ENCODE measurements at regions not wholly inside any gene's neighbourhood (a gene's known extent, or its start where the extent isn't known, plus 50 kb on each side); places are given as distances from the start of the nearest gene placed in this dataset.

GRCh38 chr14:85400678-85401077 lies 129.3 kb upstream of the FLRT2 start:
- Histone ChIP-seq H3K27ac (no peak overlapping the region), H3K9me3 (no peaks in the 10 kb centered on the region), H3K4me1 (no peaks in the 10 kb centered on the region), H3K36me3 (no peaks in the 10 kb centered on the region), H3K4me3 (no peak overlapping the region), H3K27me3 (no peaks in the 10 kb centered on the region)
- TF ChIP-seq POLR2AphosphoS5 (IDR thresholded peaks at IDR 0.05; ENCODE audit: insufficient read depth in 1 of 2, low read depth in 1 of 2) = no peak
- TF ChIP-seq, protein P1, sequence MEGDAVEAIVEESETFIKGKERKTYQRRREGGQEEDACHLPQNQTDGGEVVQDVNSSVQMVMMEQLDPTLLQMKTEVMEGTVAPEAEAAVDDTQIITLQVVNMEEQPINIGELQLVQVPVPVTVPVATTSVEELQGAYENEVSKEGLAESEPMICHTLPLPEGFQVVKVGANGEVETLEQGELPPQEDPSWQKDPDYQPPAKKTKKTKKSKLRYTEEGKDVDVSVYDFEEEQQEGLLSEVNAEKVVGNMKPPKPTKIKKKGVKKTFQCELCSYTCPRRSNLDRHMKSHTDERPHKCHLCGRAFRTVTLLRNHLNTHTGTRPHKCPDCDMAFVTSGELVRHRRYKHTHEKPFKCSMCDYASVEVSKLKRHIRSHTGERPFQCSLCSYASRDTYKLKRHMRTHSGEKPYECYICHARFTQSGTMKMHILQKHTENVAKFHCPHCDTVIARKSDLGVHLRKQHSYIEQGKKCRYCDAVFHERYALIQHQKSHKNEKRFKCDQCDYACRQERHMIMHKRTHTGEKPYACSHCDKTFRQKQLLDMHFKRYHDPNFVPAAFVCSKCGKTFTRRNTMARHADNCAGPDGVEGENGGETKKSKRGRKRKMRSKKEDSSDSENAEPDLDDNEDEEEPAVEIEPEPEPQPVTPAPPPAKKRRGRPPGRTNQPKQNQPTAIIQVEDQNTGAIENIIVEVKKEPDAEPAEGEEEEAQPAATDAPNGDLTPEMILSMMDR (IDR thresholded peaks at IDR 0.05) = no peak
- no peak for TF ChIP-seq POLR2A (IDR thresholded peaks at IDR 0.05)
- intact Hi-C loops (cut with DNase I) = no loop called here
- DNase-seq (ENCODE audit: extremely low spot score in 2 of 2) = no peak

- Histone ChIP-seq H3K4me3 (no peak overlapping the region), H3K4me1 (no peaks in the 10 kb centered on the region), H3K36me3 (no peaks in the 10 kb centered on the region), H3K27ac (no peak overlapping the region), H3K27me3 (no peaks in the 10 kb centered on the region), H3K9me3 (no peaks in the 10 kb centered on the region)
- intact Hi-C loops (cut with DNase I) = no loop called here
- TF ChIP-seq, protein P1 (IDR thresholded peaks at IDR 0.05) = no peak
- TF ChIP-seq POLR2A (IDR thresholded peaks at IDR 0.05) (no peak), POLR2AphosphoS5 (IDR thresholded peaks at IDR 0.05; ENCODE audit: insufficient read depth in 1 of 2, low read depth in 1 of 2) (no peak)
- DNase-seq (ENCODE audit: extremely low spot score in 2 of 2) = no peak
Measured at GRCh38 chr14:85401384-85401783, 128.6 kb upstream of the FLRT2 start.

GRCh38 chr14:85402569-85403162 lies 127.3 kb upstream of the FLRT2 start:
- H3K27me3 ChIP-seq = no peaks in the 10 kb centered on the region

DNA sequence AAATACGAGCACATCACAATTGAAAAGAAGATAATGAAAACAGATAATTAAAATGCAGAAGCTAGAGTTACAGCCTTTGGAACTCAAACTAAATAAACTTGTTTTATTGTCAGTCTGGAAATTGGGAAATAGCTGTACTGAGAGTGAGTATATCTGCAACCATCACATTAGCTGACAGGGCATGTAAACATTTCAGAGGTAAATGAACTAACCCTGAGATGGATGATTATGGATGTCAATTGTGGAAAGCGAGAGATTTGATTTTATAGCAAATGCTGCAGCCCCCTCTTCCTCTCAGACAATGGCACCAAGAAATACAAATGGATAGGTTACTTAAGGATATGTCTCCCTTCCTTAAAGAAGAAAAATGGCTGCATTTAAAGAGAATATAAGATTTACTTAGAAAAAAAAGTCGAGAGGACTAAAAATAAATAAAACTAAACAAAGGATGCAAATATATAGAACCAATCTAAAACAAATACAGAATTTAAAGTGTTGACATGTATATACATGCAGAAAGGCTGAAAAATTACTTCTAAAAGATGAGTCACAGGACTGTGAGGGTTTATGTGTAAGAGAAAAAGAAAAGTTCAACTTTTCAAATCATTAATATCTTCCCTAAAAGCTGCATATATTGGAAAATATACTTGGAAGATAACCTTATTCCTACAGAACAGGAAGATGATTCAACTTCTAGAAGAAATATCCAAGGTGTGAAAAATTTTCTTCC lies 120.3 kb upstream of the FLRT2 start:
- intact Hi-C loops (cut with DNase I) = no loop called here

More at GRCh38 chr14:85402569-85403162, 127.3 kb upstream of the FLRT2 start:
- Histone ChIP-seq H3K4me3 (no peak overlapping the region), H3K4me1 (no peaks in the 10 kb centered on the region), H3K36me3 (no peaks in the 10 kb centered on the region), H3K9me3 (no peaks in the 10 kb centered on the region), H3K27ac (no peak overlapping the region)
- no peak for TF ChIP-seq POLR2AphosphoS5 (IDR thresholded peaks at IDR 0.05; ENCODE audit: insufficient read depth in 1 of 2, low read depth in 1 of 2)
- TF ChIP-seq, protein P1 (IDR thresholded peaks at IDR 0.05) = no peak
- no peak for TF ChIP-seq POLR2A (IDR thresholded peaks at IDR 0.05)
- intact Hi-C loops (cut with DNase I) = no loop called here
- no peak for DNase-seq (ENCODE audit: extremely low spot score in 2 of 2)

More for the DNA sequence above, 120.3 kb upstream of the FLRT2 start:
- peaks cover 4% of the 10 kb centered on the region for H3K4me1 ChIP-seq
- TF ChIP-seq POLR2AphosphoS5 (IDR thresholded peaks at IDR 0.05; ENCODE audit: insufficient read depth in 1 of 2, low read depth in 1 of 2) = no peak
- TF ChIP-seq, protein P1 (IDR thresholded peaks at IDR 0.05) = no peak
- no peak for TF ChIP-seq POLR2A (IDR thresholded peaks at IDR 0.05)
- H3K36me3 ChIP-seq = no peaks in the 10 kb centered on the region
- H3K9me3 ChIP-seq = no peaks in the 10 kb centered on the region
- DNase-seq (ENCODE audit: extremely low spot score in 2 of 2) = no peak
- H3K27me3 ChIP-seq = no peaks in the 10 kb centered on the region
- no peak overlapping the region for H3K27ac ChIP-seq
- no peak overlapping the region for H3K4me3 ChIP-seq

All from vagina (tissue), 2 donors.